ENCODE measurements at regions not wholly inside any gene's neighbourhood (a gene's known extent, or its start where the extent isn't known, plus 50 kb on each side); places are given as distances from the start of the nearest gene placed in this dataset.

GRCh38 chr18:44620812-44621211 is 59.9 kb upstream of the SETBP1 start:
- no peak overlapping the region for H3K4me3 ChIP-seq (ENCODE audit: low read depth, low read length)
- no peak for DNase-seq (ENCODE audit: low read depth)
- TF ChIP-seq MAX (IDR thresholded peaks at IDR 0.05; ENCODE audit: low read depth, low read length) = no peak
- TF ChIP-seq, protein P1, sequence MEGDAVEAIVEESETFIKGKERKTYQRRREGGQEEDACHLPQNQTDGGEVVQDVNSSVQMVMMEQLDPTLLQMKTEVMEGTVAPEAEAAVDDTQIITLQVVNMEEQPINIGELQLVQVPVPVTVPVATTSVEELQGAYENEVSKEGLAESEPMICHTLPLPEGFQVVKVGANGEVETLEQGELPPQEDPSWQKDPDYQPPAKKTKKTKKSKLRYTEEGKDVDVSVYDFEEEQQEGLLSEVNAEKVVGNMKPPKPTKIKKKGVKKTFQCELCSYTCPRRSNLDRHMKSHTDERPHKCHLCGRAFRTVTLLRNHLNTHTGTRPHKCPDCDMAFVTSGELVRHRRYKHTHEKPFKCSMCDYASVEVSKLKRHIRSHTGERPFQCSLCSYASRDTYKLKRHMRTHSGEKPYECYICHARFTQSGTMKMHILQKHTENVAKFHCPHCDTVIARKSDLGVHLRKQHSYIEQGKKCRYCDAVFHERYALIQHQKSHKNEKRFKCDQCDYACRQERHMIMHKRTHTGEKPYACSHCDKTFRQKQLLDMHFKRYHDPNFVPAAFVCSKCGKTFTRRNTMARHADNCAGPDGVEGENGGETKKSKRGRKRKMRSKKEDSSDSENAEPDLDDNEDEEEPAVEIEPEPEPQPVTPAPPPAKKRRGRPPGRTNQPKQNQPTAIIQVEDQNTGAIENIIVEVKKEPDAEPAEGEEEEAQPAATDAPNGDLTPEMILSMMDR (IDR thresholded peaks at IDR 0.05; ENCODE audit: low read depth, low read length) = no peak
- no peak for TF ChIP-seq MYC (IDR thresholded peaks at IDR 0.05; ENCODE audit: low read depth, low read length)
- TF ChIP-seq POLR2A (IDR thresholded peaks at IDR 0.05; ENCODE audit: extremely low read depth, insufficient read length) = no peak

GRCh38 chr18:44624052-44624451 is 56.6 kb upstream of the SETBP1 start:
- TF ChIP-seq MAX (IDR thresholded peaks at IDR 0.05; ENCODE audit: low read depth, low read length) (no peak), MYC (IDR thresholded peaks at IDR 0.05; ENCODE audit: low read depth, low read length) (no peak), POLR2A (IDR thresholded peaks at IDR 0.05; ENCODE audit: extremely low read depth, insufficient read length) (no peak)
- TF ChIP-seq, protein P1 (IDR thresholded peaks at IDR 0.05; ENCODE audit: low read depth, low read length) = no peak
- H3K4me3 ChIP-seq (ENCODE audit: low read depth, low read length) = no peak overlapping the region
- DNase-seq (ENCODE audit: low read depth) = no peak

- no peak for DNase-seq (ENCODE audit: low read depth)
- no peak for TF ChIP-seq MYC (IDR thresholded peaks at IDR 0.05; ENCODE audit: low read depth, low read length)
- no peak for TF ChIP-seq POLR2A (IDR thresholded peaks at IDR 0.05; ENCODE audit: extremely low read depth, insufficient read length)
- no peak for TF ChIP-seq MAX (IDR thresholded peaks at IDR 0.05; ENCODE audit: low read depth, low read length)
- TF ChIP-seq, protein P1 (IDR thresholded peaks at IDR 0.05; ENCODE audit: low read depth, low read length) = no peak
- H3K4me3 ChIP-seq (ENCODE audit: low read depth, low read length) = no peak overlapping the region
These were observed 55.3 kb upstream of the SETBP1 start for GRCh38 chr18:44625386-44625785.

DNA sequence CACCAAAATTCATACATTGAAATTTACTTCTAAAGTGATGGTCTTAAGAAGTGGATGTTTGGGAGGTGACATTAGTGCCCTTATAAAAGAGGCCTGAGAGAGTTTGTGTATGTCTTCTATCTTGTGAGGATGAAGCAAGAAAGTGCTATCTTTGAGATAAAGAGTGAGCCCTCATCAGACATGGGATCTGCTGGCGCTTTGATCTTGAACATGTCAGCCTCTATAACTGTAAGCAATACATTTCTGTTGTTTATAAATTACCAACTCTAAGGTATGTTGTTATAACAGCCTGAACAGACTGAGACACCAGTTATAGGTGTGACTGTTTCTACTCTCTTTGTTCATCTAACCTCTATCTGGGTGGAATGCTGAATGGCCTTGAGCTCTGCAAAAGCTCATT is 54.5 kb upstream of the SETBP1 start:
- no peak overlapping the region for H3K4me3 ChIP-seq (ENCODE audit: low read depth, low read length)
- TF ChIP-seq POLR2A (IDR thresholded peaks at IDR 0.05; ENCODE audit: extremely low read depth, insufficient read length) (no peak), MAX (IDR thresholded peaks at IDR 0.05; ENCODE audit: low read depth, low read length) (no peak), MYC (IDR thresholded peaks at IDR 0.05; ENCODE audit: low read depth, low read length) (no peak)
- TF ChIP-seq, protein P1 (IDR thresholded peaks at IDR 0.05; ENCODE audit: low read depth, low read length) = no peak
- DNase-seq (ENCODE audit: low read depth) = no peak

DNA sequence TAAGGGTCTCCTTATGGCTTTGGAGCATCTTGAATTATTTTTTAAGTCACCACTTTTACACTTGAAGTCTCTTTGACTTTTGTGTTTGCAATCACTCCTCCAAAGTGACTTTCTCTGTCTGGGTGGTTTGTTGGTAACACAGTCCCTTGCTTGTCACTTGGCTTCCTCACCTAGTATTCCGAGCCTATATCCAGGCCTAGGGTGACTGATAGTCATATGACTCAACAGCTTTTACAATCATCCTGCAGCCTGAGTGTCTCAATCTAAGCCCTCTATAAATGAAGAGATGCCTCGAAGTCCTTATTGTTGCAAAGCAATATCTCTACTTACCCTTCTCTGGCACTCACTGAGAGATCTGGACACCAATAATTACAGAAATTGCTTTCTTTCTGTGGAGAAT is 53.9 kb upstream of the SETBP1 start:
- TF ChIP-seq POLR2A (IDR thresholded peaks at IDR 0.05; ENCODE audit: extremely low read depth, insufficient read length) = no peak
- TF ChIP-seq, protein P1 (IDR thresholded peaks at IDR 0.05; ENCODE audit: low read depth, low read length) = no peak
- TF ChIP-seq MAX (IDR thresholded peaks at IDR 0.05; ENCODE audit: low read depth, low read length) = no peak
- TF ChIP-seq MYC (IDR thresholded peaks at IDR 0.05; ENCODE audit: low read depth, low read length) = no peak
- no peak for DNase-seq (ENCODE audit: low read depth)
- no peak overlapping the region for H3K4me3 ChIP-seq (ENCODE audit: low read depth, low read length)

- H3K4me3 ChIP-seq (ENCODE audit: low read depth, low read length) = no peak overlapping the region
- no peak for TF ChIP-seq POLR2A (IDR thresholded peaks at IDR 0.05; ENCODE audit: extremely low read depth, insufficient read length)
- TF ChIP-seq, protein P1 (IDR thresholded peaks at IDR 0.05; ENCODE audit: low read depth, low read length) = no peak
- no peak for TF ChIP-seq MYC (IDR thresholded peaks at IDR 0.05; ENCODE audit: low read depth, low read length)
- no peak for TF ChIP-seq MAX (IDR thresholded peaks at IDR 0.05; ENCODE audit: low read depth, low read length)
- DNase-seq (ENCODE audit: low read depth) = no peak
These were observed 53.4 kb upstream of the SETBP1 start for GRCh38 chr18:44627280-44627679.
